Thoracic aorta (tissue), 2 donors: ENCODE measurements at regions not wholly inside any gene's neighbourhood (a gene's known extent, or its start where the extent isn't known, plus 50 kb on each side); places are given as distances from the start of the nearest gene placed in this dataset.

Experiments used
- ATAC-seq: fragments of 150-250 bp; one replicate; pipeline ENCODE4 v1.8.0; 2017; ENCODE audit warnings: low read depth; ENCODE audit not compliant: insufficient number of reproducible peaks, low FRiP score
- DNase-seq: peaks from one replicate; pipeline ENCODE4 v3.0.0-alpha.2; 2020; ENCODE audit warnings: low spot score
- H3K27ac ChIP-seq, 2 donors: fragments of 200-600 bp; sonication (generic); 1 replicate in 1 of 2; 2 replicates in 1 of 2; pipeline ENCODE4 v1.5.1; 2016; ENCODE audit warnings: mild to moderate bottlenecking in 2 of 2, moderate library complexity in 2 of 2
- H3K27me3 ChIP-seq: fragments of 200-600 bp; sonication (generic); replicated peaks from 2 replicates; pipeline ENCODE4 v1.6.0; 2016; ENCODE audit warnings: mild to moderate bottlenecking; ENCODE audit not compliant: insufficient read depth
- H3K36me3 ChIP-seq: fragments of 200-600 bp; sonication (generic); one replicate; pipeline ENCODE4 v1.5.1; 2016
- H3K4me1 ChIP-seq, 2 donors: fragments of 200-600 bp; sonication (generic); 1 replicate in 1 of 2; 2 replicates in 1 of 2; pipeline versions ENCODE4 v1.5.1 to v1.6.0; 2016; ENCODE audit warnings: low read depth in 2 of 2, mild to moderate bottlenecking in 1 of 2; ENCODE audit not compliant: control insufficient read depth in 1 of 2
- H3K4me3 ChIP-seq: fragments of 200-600 bp; sonication (generic); 2 replicates; pipeline ENCODE4 v1.5.1; 2016; ENCODE audit warnings: mild to moderate bottlenecking
- H3K9me3 ChIP-seq: fragments of 200-600 bp; sonication (generic); 2 replicates; pipeline ENCODE4 v1.5.1; 2016
- CTCF ChIP-seq: fragments of 200-600 bp; sonication (generic); IDR thresholded peaks from one replicate; pipeline ENCODE4 v1.5.1; 2019; ENCODE audit warnings: antibody characterized with exemption

GRCh38 chr12:118503476-118503875 lies 127.1 kb downstream of the SUDS3 start:
- no peak for DNase-seq
- TF ChIP-seq CTCF: no peak
- ATAC-seq: no peak
- no peak overlapping the region for H3K4me3 ChIP-seq
- no peaks in the 10 kb centered on the region for H3K4me1 ChIP-seq
- no peaks in the 10 kb centered on the region for H3K27me3 ChIP-seq
- H3K9me3 ChIP-seq: peaks cover 4% of the 10 kb centered on the region
- no peaks in the 10 kb centered on the region for H3K36me3 ChIP-seq
- H3K27ac ChIP-seq: no peak overlapping the region

- Histone ChIP-seq H3K9me3 (no peaks in the 10 kb centered on the region), H3K4me3 (no peak overlapping the region), H3K27ac (no peak overlapping the region), H3K4me1 (no peaks in the 10 kb centered on the region), H3K27me3 (no peaks in the 10 kb centered on the region), H3K36me3 (no peaks in the 10 kb centered on the region)
- no peak for ATAC-seq
- DNase-seq: no peak
- no peak for TF ChIP-seq CTCF
These were observed 136.3 kb downstream of the SUDS3 start for GRCh38 chr12:118512669-118513068.

GRCh38 chr12:118513611-118514010 lies 137.3 kb downstream of the SUDS3 start:
- no peaks in the 10 kb centered on the region for H3K9me3 ChIP-seq
- no peak for DNase-seq
- no peaks in the 10 kb centered on the region for H3K27me3 ChIP-seq
- no peaks in the 10 kb centered on the region for H3K4me1 ChIP-seq
- TF ChIP-seq CTCF: no peak
- ATAC-seq: no peak
- no peak overlapping the region for H3K4me3 ChIP-seq
- H3K36me3 ChIP-seq: no peaks in the 10 kb centered on the region
- H3K27ac ChIP-seq: no peak overlapping the region

- H3K4me1 ChIP-seq: no peaks in the 10 kb centered on the region
- H3K9me3 ChIP-seq: no peaks in the 10 kb centered on the region
- H3K27me3 ChIP-seq: no peaks in the 10 kb centered on the region
- no peaks in the 10 kb centered on the region for H3K36me3 ChIP-seq
- H3K4me3 ChIP-seq: no peak overlapping the region
- H3K27ac ChIP-seq: no peak overlapping the region
- no peak for TF ChIP-seq CTCF
- no peak for DNase-seq
- ATAC-seq: no peak
These were observed 137.9 kb downstream of the SUDS3 start for GRCh38 chr12:118514297-118514696.

- no peak for DNase-seq
- ATAC-seq: no peak
- no peaks in the 10 kb centered on the region for H3K9me3 ChIP-seq
These were observed 144.1 kb downstream of the SUDS3 start for GRCh38 chr12:118520214-118521035.

More at GRCh38 chr12:118520214-118521035, 144.1 kb downstream of the SUDS3 start:
- Histone ChIP-seq H3K36me3 (no peaks in the 10 kb centered on the region), H3K27ac (no peak overlapping the region), H3K4me3 (no peak overlapping the region), H3K4me1 (no peaks in the 10 kb centered on the region), H3K27me3 (no peaks in the 10 kb centered on the region)
- TF ChIP-seq CTCF: no peak
